Stimulated activated CD8-positive, alpha-beta memory T cell treated with anti-CD3 and anti-CD28 coated beads, Interleukin-15, amount 100 ng/mL, for 4 hours (primary cell): ENCODE measurements at regions not wholly inside any gene's neighbourhood (a gene's known extent, or its start where the extent isn't known, plus 50 kb on each side); places are given as distances from the start of the nearest gene placed in this dataset.

Experiments
- DNase-seq, 2 donors: peaks; one replicate each; pipeline ENCODE4 v3.0.0-alpha.2; 2020; ENCODE audit warnings: low read depth in 2 of 2

DNA sequence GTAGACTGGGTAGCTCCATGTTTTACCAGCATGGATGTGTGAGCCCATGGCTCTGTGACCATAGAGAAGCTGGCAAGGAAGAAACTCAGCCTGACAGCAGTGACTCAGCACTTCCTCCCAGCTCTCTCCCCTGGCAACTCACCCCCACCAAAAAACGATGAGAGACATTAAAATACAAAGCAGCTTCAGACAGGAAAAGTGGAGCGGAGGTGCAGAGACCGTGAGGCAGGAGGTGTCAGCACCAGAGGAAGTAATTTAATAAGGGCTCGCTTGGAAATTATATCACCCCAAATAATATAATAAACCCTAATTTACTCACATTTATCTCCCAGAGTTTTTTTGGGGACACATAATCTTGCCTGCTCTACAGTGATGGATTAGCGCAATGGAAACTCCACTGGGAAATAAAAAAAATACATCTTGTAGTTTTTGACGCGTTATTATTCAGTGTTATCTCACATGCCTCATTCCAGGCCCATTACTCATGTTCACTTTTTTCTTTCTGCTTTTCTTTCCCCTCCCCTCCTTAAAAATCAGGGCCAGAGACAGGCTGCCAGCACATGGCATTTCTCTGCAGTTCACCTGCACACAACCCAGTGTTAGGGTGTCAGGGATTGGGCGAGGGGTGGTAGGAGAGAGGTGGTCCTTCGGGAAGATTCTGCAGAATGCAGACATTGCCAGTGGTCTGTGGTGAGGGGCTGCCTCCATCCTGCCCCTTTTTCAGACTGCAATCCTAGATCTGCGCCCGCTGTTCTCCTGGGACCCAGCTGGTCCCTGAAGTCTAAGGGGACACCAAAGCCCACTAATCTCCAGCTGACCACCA, 170.8 kb downstream of the BUD13 start:
- no peak for DNase-seq

DNA sequence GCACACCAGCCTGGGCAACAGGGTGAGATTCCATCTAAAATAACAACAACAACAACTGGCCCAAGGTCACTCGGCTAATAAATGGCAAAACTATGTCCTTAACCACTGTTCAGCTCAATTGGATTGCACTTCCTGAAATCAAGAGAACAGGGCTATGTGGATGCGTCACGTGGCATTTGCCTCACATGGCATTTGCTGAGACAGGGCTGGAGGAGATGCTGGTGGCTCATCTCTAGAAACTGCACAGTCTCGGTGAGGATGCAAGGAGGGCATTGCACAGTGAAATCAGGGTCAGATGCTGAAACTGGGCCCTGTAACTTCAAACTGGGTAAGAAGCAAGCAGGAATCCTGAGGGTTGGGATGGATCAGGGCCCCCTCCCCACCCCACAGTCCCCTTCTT, 171.9 kb downstream of the BUD13 start:
- DNase-seq, result no peak

DNA sequence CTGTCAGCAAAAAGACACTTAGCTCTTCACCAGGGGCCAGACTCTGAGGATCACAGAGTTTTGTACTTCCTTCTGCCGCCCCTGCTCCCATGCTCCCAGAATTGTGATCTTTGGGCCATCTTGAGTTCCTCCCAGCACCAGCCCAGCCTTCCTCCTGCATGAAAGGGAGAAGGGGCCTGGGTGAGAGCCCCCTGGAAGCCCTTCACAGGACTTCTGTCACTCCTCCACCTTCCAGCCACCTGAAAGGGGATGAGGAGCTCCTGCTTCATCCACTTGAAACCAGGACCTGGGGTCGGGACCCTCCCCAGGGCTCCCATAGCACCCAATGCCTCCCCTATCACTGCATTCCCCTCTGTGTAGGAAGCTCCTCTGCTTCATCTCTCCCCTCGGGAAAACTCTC, 174.2 kb downstream of the BUD13 start:
- DNase-seq, result no peak

DNA sequence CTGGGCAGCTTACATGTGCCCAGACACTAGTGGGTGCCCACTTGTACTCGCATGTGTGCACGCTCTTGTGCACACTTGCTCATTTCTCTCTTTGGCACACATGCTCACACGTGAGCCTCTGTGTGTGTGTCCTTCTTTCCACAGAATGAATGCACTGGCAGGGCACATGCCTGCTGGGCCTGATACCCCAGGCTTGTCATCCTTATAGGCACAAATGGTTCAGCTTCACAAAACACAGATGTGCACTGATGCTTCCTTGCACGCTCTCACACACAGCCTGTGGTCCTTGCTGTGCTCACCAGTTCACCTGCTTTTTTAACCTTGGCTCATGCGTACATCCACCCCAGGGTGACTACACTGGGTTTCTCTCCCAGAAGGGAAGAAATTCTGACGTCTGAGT, 174.8 kb downstream of the BUD13 start:
- no peak for DNase-seq

DNA sequence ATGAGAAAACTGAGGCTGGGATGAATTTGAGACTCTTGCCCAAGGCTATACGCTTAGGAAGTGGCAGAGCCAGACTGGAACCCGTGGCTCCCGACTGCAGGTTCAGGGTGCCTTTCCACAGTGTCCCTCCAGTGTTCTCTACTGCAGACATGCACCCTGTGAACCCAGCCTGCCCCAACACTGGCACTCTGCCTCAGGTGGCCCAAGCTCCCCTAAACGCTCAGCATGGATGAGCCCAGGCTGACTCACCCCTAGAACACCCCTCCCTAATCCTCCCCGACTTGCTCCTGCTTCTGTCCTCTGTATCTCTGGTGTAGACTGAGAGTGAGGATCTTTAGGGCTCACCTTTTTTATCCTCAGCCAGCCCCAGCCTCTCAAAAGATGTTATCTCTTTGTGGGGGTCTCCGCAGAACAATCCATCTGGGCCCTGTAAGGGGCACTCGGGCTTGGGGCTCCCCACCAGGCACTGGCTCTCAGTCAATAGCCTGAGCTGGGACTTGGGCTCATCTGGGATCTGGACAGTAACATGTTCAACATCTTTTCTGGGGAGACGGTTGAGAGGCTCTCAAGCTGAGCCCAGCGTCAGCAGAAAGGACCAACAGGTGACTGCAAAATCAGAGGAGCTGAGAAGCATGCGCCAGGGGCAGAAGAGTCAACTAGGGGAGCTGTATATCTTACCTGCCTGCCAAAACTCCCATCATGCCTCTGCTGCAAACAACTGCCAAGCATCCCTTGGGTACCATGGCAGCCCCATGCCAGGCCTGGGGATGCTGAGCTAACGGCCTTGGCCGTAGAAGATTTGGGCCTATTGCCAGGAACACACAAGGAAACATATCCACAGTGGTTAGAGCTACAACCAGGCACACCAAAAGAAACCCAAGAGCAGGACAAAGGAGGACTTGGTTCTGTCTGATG, 176.2 kb downstream of the BUD13 start:
- no peak for DNase-seq

DNA sequence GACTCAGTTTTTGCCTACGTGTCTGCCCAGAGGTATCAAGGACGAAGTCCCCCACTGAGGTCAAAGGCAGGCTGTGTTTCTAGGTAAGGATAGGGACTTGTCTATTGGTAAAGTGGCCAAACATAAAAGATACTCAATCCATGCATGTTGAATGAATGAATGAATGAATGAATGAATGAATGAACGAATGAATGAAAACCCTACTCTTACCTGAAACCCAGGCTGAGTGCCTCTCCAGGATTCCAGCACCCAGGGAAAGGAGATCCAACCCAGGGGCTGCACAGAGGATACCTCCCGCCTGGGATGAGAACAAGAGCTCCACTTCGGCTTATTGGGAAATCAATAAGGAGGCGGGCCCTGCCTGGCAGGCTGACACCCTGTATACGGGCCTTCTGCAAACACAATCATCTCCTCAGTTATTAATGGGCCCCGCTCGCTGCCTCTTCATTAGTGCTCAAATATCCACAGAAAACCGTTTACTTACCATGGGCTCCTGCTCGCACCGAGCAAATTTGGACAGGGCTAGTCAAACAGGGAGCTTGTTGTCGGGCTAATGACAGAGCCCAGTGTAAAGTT, 177.4 kb downstream of the BUD13 start:
- no peak for DNase-seq

DNA sequence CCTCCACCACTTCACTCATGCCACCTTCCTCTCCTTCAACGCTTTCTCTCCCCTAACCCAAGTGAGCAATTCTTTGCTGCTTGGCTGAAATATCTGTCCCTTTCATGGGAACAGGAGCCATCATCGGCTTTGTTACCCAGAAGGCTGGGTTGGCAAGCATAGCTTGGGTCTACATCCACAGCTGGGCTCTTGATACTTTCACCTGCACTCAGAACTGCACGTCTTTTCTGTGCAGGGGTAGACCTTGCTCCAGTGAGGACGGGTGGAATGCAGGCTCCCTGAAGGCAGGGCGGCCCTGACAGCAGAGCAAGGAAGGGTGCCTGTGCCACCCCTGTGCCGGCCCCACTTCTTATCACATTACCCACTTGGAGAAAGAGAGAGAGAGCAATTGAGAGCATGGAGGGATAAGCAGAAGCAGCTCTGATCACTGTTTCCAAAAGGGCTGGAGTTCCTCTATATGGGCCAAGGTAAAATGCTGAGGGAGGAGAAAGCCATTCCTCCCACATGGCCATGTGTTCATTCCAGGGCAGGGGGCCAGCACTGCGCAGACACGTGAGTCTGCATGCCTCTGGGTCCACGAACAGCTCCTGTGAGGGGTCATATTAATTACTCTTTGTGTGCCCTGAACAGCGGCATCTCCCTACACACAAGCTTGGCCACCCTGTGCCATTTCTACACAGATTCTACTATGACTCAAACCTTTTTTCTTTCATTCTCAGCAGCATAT, 181.8 kb downstream of the BUD13 start:
- no peak for DNase-seq

DNA sequence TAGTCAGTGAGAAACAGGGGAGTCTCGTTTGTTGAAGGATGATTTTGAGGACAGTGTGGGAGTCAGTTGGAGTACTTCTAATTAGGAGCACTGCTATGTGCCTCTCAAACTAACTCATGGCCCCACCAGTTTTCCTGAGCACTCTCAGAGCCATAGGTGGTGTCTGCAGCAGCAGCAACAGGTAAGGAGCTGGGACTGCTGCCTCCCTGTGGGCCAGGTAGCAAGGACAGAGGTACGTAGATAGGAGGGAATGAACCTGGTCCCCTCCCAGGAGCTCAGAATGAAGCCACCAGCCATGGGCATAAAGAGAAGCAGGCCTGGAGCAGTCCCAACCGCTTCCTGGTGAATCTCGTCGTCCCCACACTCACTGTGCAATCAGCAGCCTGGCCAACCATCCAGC, 183.4 kb downstream of the BUD13 start:
- DNase-seq, result no peak

DNA sequence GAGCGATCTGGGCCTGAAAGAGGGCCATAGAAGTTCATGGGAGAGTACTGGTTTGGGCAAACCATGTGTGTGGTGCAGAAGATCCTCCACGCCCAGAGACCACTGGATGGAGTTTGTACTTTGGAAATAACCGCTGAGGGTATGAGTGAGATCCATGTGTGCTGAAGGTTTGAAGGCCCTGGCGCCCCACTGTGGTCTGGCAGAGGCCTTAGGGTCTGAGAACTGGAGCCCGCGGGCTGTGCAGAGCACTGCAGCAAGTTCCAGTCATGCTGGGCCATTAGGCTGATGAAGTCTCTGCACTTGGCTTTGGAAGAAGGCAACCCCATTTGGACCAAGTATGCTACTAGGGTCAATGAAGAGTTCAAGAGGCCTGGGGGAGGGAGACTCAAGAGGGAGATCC, 186.4 kb downstream of the BUD13 start:
- no peak for DNase-seq

DNA sequence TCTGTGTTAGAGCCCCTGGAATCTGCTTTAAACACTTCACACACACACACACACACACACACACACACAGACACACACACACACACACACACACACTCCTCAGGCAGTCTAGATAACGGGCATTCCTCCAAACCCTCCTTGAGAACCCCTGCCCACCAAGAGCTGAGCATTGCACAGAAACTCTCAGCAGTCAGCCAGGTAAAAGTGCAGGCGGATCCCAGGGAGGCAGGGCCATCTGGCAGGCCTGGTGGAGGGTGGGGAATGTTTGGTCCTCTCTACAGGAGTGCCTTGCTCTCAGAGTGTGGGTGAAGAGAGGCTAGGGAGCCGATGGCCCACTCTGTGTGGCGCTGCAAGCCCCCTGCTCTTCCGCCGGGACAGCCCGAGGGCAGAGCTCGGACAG, 190.2 kb downstream of the BUD13 start:
- no peak for DNase-seq

DNA sequence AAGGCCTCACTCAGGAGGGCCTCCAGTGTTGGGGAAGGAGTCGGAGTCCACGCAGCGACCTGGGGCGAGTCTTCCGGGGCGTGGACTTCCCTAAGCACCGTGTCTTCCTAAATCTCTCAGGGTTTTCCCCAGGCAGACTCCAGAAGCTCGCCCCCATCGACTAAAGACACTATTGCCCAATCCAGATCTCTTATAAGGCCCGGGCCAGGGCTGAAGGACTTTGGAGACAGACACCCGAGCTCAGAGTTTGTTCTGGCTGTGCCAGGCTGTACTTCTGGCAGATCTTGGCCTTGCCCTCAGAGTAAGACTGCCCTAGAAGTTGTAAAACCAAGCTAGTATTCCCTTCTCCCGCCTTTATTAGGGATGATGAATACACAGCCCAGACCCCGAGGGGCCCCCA, 191.4 kb downstream of the BUD13 start:
- no peak for DNase-seq

DNA sequence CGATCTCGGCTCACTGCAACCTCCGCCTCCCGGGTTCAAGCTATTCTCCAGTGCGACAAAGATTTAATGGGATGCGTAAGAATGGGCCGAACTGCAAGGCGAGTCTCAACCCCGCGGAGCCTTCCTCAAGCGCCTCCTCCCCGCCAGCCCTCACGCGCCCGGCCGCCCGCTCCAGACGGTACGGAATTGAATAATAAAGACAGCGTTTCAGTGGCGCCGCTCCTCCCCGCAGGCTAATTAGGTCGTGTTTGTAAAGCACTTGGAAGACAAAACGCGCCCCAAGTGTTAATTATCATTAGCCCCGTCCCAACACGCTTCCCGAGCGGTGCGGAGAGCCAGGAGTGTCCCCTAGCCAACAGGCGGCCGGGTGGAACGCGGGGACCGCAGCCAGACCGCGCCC, 192.0 kb downstream of the BUD13 start:
- no peak for DNase-seq

DNA sequence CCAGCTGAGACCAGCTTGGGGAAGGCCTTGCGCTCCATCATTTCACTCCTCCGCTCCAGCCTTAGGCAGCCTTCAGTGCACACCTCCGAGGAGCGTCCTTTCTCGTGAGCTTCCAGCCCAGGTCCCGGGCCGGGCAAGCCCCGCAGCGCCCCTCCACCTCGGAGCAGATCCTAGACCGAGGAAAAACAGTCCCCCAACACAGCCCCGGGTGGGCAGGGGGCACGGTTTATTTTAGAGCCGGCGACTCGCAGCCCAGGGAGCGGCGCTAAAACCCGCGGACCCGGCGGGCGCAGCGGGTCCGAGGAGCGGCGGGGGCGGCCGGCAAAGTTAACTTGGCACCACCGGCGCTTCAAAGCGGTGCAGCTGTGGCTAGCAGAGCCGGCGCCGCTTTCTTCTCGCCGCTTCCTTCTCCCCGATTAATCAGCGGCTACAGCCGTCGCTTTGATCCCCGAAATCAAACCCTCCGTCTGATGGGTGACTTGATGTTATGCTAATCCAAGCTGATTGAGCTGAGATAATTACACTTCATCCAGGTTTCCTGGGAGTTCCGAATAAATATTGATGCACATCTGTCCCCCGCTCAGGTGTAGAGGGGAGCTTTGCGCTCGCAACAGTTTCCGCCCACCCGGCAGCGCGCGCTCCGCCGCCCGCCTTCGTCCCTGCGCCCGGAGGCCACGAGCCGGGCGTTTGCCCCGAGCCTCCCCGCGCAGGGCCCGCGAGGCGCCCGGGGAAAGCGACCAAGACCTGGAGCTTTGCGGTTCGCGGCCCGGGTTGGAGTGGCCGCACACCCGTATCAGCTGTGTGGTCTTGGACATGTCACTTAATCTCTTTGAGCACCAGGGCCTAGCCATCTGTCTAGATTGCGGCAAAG, 192.7 kb downstream of the BUD13 start:
- DNase-seq, result no peak

DNA sequence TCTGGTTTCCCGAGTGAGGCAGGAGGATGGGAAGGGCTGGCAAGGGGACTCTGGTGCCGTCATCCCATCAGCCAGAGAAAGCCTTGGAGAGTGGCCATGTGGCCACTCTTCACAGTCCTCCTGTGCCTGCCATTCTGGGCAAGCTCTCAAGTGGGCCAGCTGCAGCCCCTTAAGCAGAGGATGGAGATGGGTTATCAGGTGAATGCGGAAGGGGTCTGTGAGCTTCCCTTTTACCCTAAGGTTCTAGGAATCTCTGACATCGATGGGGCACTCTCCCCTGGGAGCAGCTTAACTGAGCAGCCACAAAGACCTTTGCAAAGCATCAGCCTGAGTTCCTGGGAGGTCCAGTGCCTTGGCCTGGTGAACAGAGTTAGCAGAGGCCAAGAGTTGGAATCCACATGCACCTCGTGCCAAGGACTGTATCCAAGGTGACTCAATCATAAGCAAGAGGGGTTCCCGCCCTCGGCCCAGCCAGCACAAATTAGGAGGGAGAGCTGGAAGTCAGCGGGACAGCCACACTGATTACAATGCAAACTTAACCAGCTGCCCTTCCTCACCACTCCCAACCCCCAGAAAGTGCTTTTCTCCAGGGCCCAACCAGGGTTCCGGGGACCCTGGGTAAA, 193.6 kb downstream of the BUD13 start:
- DNase-seq, result no peak

DNA sequence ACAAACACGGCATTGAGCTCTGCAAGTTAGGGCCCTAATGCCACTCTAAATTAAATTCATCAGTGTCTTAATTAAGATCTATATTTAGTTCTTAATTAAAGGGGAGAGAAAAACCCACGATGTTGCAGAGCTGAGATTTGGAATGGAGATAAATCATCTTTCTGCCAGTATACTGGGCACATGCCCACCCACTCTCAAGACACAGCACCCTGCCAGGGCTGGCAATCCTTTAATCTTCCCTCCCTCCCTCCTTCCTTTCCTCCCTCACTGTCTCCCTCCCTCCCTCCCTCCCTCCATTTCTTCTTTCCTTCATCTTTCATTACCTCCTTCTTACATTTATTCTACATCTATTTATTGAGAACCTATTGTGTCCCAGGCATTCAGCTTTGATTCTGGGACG, 194.8 kb downstream of the BUD13 start:
- no peak for DNase-seq

DNA sequence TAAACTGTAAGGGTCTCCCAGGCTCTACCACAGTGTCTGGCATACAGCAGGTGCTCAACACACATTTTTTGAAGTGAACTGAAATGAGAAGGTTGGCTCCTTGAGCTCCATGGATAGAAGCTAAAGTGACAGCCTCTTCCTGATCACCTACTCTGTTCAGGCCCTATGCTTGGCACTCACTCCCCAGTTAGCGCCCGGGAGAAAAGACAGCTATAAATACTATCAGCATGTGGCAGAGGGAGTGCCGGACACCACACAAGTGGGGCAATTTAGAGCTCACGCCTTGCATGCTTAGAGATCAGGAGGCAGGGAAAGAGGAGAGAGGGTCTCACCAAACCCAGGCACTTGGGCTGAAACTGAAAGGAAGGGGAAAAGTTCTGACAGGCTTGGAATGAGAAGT, 195.5 kb downstream of the BUD13 start:
- no peak for DNase-seq

DNA sequence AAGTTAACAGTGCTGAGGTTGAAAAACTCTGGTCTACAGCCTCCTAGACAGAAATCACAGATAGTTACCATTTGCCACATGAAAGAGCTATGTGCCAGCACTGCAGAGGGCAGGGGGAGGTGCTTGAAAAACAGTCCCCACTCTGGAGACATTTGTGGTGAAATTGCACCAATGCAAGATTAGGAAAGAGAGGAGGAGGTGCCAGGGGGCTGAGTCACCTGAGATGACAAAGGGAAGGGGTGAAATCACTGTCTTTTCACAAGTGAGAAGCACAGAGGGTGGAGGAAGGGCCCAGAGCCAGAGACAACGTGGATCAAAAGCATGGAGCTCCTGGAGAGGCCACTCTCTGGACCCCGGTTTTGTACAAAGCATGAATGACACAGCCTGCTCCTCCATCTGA, 196.3 kb downstream of the BUD13 start:
- DNase-seq, result no peak

DNA sequence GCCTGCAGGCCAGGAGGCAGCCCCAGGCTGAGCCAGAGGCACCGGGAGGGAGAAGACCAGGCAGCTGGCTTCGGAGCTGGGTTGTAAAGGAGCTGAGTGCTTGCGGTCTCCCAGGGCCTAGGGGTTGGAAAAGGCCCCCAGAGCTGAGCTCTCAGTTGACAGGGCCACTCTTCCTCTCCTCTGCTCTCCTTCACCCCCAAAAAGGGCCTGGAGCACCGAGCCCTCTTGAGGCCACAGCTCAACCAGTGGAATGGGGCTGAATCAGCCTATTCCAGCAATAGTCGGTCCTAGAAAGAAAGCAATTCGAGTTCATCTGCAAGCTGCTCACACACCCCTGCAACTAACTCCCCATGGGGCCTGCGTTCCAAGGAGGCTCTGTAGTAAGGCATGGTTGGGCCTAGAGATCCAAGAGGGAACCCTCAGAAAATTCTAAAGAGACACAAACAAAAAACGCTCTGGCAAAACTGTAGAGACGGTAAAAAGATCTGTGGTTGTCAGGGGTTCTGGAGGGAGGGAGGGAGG, 205.0 kb downstream of the BUD13 start:
- DNase-seq, result no peak

DNA sequence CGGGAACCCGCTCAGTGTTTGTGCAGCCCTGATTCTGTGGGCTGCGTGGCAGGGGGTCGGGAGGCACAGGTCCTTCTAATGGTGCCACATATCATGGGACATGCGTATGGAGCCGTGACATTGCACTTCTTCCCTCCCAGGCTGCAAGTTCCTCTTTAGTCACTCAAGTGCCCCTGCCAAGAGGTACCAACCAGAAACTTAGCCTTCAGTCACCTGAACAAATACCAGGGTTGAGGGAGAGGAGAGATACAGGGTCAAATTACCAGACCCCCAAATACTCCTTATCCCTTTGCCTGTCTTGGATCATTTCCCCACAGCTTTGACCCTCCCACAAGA, 209.1 kb downstream of the BUD13 start:
- no peak for DNase-seq

DNA sequence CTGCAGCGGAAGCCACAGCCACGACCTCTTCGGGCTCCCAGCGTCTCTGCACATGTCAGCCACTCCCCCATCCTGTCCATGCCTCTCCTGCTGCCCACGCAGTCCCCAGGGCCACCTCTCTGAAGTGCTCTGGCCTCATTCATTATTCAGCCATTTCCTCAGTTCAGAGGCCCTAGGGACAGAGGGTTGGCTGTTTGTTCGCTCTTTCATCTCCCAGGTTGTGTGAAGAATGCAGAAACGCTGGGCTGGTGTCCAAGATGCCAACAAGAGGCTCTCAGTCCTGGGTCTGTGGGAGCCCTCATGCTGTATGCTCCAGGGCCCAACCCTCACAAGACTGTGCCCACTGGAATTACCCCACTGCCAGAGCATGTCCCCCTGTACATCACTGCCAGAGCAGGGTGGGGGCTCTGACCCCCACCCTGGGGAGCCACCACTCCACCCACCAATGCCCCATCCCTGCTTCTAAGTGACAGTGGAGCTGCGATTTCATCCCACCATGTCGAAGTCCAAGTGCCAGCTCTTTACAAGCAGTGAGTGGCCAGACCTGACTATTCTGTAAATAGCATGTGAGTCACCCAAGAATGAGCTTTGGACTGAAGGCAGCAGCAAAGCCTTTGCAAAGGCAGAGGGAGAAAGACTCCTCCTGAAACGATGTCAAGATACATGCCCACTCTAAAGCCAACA, 209.6 kb downstream of the BUD13 start:
- DNase-seq, result no peak
